C4-2B (cell line): ENCODE measurements at regions not wholly inside any gene's neighbourhood (a gene's known extent, or its start where the extent isn't known, plus 50 kb on each side); places are given as distances from the start of the nearest gene placed in this dataset.

Experiments
- CTCF ChIP-seq: fragments of 450-650 bp; conservative IDR thresholded peaks from 2 replicates; pipeline ENCODE4 v1.5.1; 2017; ENCODE audit warnings: mild to moderate bottlenecking
- ZFX ChIP-seq: fragments of 450-650 bp; IDR thresholded peaks from 2 replicates; pipeline ENCODE4 v1.6.1; 2017

DNA sequence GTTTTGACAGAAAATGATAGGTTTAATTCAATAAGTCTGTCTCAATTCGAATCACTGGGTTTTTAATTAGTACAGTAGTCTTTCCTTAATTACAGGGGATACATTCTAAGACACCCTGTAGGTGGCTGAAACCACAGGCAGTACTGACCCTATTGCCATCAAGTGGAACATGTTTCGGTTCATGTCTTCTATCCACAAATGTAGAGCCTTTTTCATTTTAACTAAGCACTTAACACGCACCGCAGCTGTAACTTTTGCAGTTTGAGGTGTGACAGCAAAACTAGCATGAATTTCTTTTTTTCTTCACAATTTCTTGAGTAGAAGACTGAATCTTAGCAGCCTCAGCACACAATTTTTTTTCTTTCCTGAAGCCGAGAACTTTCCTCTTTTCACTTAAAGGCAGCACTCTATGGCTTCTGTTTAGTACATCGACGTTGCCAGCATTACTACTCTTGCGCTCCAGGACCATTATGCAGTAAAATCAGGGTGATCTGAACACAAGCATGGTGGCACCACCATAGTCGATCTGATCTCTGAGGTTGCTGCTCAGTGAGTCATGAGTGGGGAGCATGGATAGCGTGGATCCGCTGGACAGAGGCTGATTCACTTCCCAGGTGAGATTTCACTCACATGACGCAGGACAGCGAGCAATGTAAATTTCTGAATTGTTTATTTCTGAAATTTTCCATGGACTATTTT, 805.1 kb downstream of the RNF144A start:
- no peak for TF ChIP-seq CTCF
- TF ChIP-seq ZFX, result no peak
